Liver (tissue), 8 donors: ENCODE measurements at regions not wholly inside any gene's neighbourhood (a gene's known extent, or its start where the extent isn't known, plus 50 kb on each side); places are given as distances from the start of the nearest gene placed in this dataset.

ENCODE experiments used
- DNase-seq: peaks from one replicate; pipeline ENCODE4 v3.0.0-alpha.2; 2017; ENCODE audit warnings: low spot score
- H3K27ac ChIP-seq, 2 donors: one replicate each; pipeline ENCODE4 v1.7.0; 2013; ENCODE audit warnings: inconsistent platforms in 2 of 2, low read length in 2 of 2, control low read depth in 1 of 2, low read depth in 1 of 2, mild to moderate bottlenecking in 1 of 2
- H3K27me3 ChIP-seq, 4 donors: one replicate each; pipeline versions ENCODE4 v1.6.1 to v1.7.0; 2013; ENCODE audit warnings: low read length in 3 of 4, inconsistent platforms in 1 of 4, mild to moderate bottlenecking in 1 of 4, moderate library complexity in 1 of 4; ENCODE audit not compliant: control insufficient read depth in 4 of 4, insufficient read depth in 4 of 4
- H3K36me3 ChIP-seq, 4 donors: one replicate each; pipeline versions ENCODE4 v1.6.1 to v1.7.0; 2013; ENCODE audit warnings: low read length in 3 of 4, mild to moderate bottlenecking in 3 of 4, low read depth in 1 of 4, moderate library complexity in 1 of 4; ENCODE audit not compliant: control insufficient read depth in 4 of 4, insufficient read depth in 3 of 4
- H3K4me1 ChIP-seq, 4 donors: one replicate each; pipeline versions ENCODE4 v1.6.1 to v1.7.0; 2013; ENCODE audit warnings: low read length in 3 of 4, mild to moderate bottlenecking in 3 of 4, moderate library complexity in 1 of 4; ENCODE audit not compliant: control insufficient read depth in 4 of 4, insufficient read depth in 4 of 4
- H3K4me3 ChIP-seq, 3 donors: one replicate each; pipeline versions ENCODE4 v1.6.1 to v1.7.0; 2013; ENCODE audit warnings: low read length in 3 of 3, control low read depth in 1 of 3, low read depth in 1 of 3, mild to moderate bottlenecking in 1 of 3
- H3K9ac ChIP-seq, 2 donors: one replicate each; pipeline ENCODE4 v1.7.0; 2013; ENCODE audit warnings: low read length in 2 of 2, mild to moderate bottlenecking in 2 of 2, moderate library complexity in 2 of 2, control low read depth in 1 of 2, low read depth in 1 of 2
- H3K9me3 ChIP-seq, 4 donors: one replicate each; pipeline versions ENCODE4 v1.6.1 to v1.7.0; 2013; ENCODE audit warnings: low read length in 3 of 4; ENCODE audit not compliant: control insufficient read depth in 4 of 4
- ATF3 ChIP-seq: IDR thresholded peaks from 2 replicates; pipeline ENCODE4 v1.6.1; 2016; ENCODE audit warnings: antibody characterized with exemption
- CTCF ChIP-seq: fragments of 150-350 bp; IDR thresholded peaks from 2 replicates; pipeline ENCODE4 v1.5.1; 2017; ENCODE audit warnings: improper control_type of control experiment, low read depth, low read length; ENCODE audit not compliant: missing input control
- EGR1 ChIP-seq, 2 donors: IDR thresholded peaks; 2 replicates each; pipeline ENCODE4 v1.6.1; 2016 to 2018; ENCODE audit warnings: antibody characterized with exemption in 2 of 2, low read depth in 2 of 2
- FOXA1 ChIP-seq: IDR thresholded peaks from 2 replicates; pipeline ENCODE4 v1.6.1; 2016; ENCODE audit warnings: antibody characterized with exemption
- GABPA ChIP-seq, 2 donors: IDR thresholded peaks in 1 of 2; conservative IDR thresholded peaks in 1 of 2; 2 replicates each; pipeline ENCODE4 v1.6.1; 2016; ENCODE audit warnings: antibody characterized with exemption in 2 of 2, mild to moderate bottlenecking in 1 of 2, moderate library complexity in 1 of 2
- HNF4A ChIP-seq, 2 donors: conservative IDR thresholded peaks; 2 replicates each; pipeline ENCODE4 v1.6.1; 2016; ENCODE audit warnings: antibody characterized with exemption in 2 of 2, mild to moderate bottlenecking in 2 of 2
- HNF4G ChIP-seq: IDR thresholded peaks from 2 replicates; pipeline ENCODE4 v1.6.1; 2016; ENCODE audit warnings: antibody characterized with exemption
- JUND ChIP-seq, 2 donors: IDR thresholded peaks; 2 replicates each; pipeline ENCODE4 v1.6.1; 2016; ENCODE audit warnings: antibody characterized with exemption in 2 of 2
- MAX ChIP-seq: IDR thresholded peaks from 2 replicates; pipeline ENCODE4 v1.6.1; 2016; ENCODE audit warnings: antibody characterized with exemption
- NR2F2 ChIP-seq: IDR thresholded peaks from 2 replicates; pipeline ENCODE4 v1.6.1; 2016; ENCODE audit warnings: antibody characterized with exemption
- RAD21 ChIP-seq, 2 donors: IDR thresholded peaks; 2 replicates each; pipeline ENCODE4 v1.6.1; 2016; ENCODE audit warnings: antibody characterized with exemption in 2 of 2, mild to moderate bottlenecking in 2 of 2
- REST ChIP-seq: IDR thresholded peaks from 2 replicates; pipeline ENCODE4 v1.6.1; 2016; ENCODE audit warnings: antibody characterized with exemption, mild to moderate bottlenecking
- RXRA ChIP-seq, 2 donors: IDR thresholded peaks; 2 replicates each; pipeline ENCODE4 v1.6.1; 2017 to 2018; ENCODE audit warnings: antibody characterized with exemption in 2 of 2, mild to moderate bottlenecking in 1 of 2
- SP1 ChIP-seq: IDR thresholded peaks from 2 replicates; pipeline ENCODE4 v1.6.1; 2018; ENCODE audit warnings: antibody characterized with exemption, mild to moderate bottlenecking
- TAF1 ChIP-seq: conservative IDR thresholded peaks from 2 replicates; pipeline ENCODE4 v1.6.1; 2016; ENCODE audit warnings: antibody characterized with exemption, mild to moderate bottlenecking
- YY1 ChIP-seq: IDR thresholded peaks from 2 replicates; pipeline ENCODE4 v1.6.1; 2016; ENCODE audit warnings: antibody characterized with exemption, mild to moderate bottlenecking
- ZBTB33 ChIP-seq: IDR thresholded peaks from 2 replicates; pipeline ENCODE4 v1.6.1; 2016; ENCODE audit warnings: antibody characterized with exemption
- WGBS: extraction: QIAGEN DNeasy Blood & Tissue Kit; methylation state at CpG from one replicate; pipeline ENCODE4 v1.1.7; 2013; 5-methylcytosine and 5-hydroxymethylcytosine counted together
- donor health status: healthy.
- donor health status: healthy.
- donor health status: healthy.
- donor health status: healthy.
- donor health status: healthy.

GRCh38 chr6:3523271-3523670, 66.4 kb upstream of the SLC22A23 start:
- no peak overlapping the region for H3K9ac ChIP-seq
- H3K9me3 ChIP-seq = no peaks in the 10 kb centered on the region
- H3K4me3 ChIP-seq = no peak overlapping the region
- TF ChIP-seq HNF4G = no peak
- no peak for TF ChIP-seq GABPA (IDR thresholded peaks at IDR 0.05 in 1 of 2, conservative IDR thresholded peaks at IDR 0.05 in 1 of 2)
- no peak for TF ChIP-seq ATF3
- TF ChIP-seq RAD21 (IDR thresholded peaks at IDR 0.05) = no peak
- TF ChIP-seq ZBTB33 = no peak
- TF ChIP-seq RXRA (IDR thresholded peaks at IDR 0.05) = no peak
- no peak for TF ChIP-seq HNF4A (conservative IDR thresholded peaks at IDR 0.05)
- no peak for TF ChIP-seq NR2F2
- no peak for TF ChIP-seq EGR1 (IDR thresholded peaks at IDR 0.05; ENCODE audit: low read depth in 2 of 2)
- no peak for TF ChIP-seq REST
- TF ChIP-seq MAX = no peak
- no peak for TF ChIP-seq YY1
- no peak for TF ChIP-seq CTCF
- no peak for TF ChIP-seq FOXA1
- TF ChIP-seq TAF1 = no peak
- no peak for TF ChIP-seq SP1
- no peak for TF ChIP-seq JUND (IDR thresholded peaks at IDR 0.05)
- no peaks in the 10 kb centered on the region for H3K27me3 ChIP-seq
- no peak overlapping the region for H3K27ac ChIP-seq
- DNase-seq = no peak
- no peaks in the 10 kb centered on the region for H3K4me1 ChIP-seq
- no peaks in the 10 kb centered on the region for H3K36me3 ChIP-seq
- WGBS = 55% methylated on average over 5 of the region's 5 CpGs
